ENCODE measurements at regions not wholly inside any gene's neighbourhood (a gene's known extent, or its start where the extent isn't known, plus 50 kb on each side); places are given as distances from the start of the nearest gene placed in this dataset.

DNA sequence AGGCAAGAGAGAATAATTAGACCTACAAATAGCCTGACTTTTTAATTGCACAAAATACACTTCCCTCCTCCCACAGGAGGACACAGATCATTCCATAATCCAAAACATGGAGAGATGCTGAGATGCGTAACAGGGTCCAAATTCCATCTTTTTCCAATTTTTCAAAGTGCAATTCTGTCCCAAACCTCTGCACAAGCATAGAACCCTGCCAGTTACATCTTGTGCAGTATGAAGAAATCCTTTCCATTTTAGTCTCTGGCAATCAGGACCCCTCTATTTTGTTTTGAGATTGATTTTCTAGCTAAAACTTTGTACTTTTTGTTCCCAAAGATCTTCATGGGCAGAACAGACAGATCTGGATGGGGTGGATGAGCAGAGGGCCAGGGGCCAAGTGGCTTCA, 209.2 kb downstream of the B3GLCT start:
- Histone ChIP-seq H4K20me1 (ENCODE audit: insufficient read depth, low read length) (no peaks in the 10 kb centered on the region), H3K79me2 (ENCODE audit: insufficient read depth, low read length) (no peaks in the 10 kb centered on the region), H3K4me1 (ENCODE audit: control insufficient read depth in 1 of 2, insufficient read depth in 2 of 2, low read length in 2 of 2) (no peaks in the 10 kb centered on the region), H3K27me3 (ENCODE audit: control insufficient read depth in 2 of 2, insufficient read depth in 2 of 2, low read length in 2 of 2) (no peaks in the 10 kb centered on the region), H3K9me3 (replicated peaks in 1 of 2; ENCODE audit: control insufficient read depth in 1 of 2, insufficient read depth in 1 of 2, low read length in 2 of 2) (no peaks in the 10 kb centered on the region), H2AFZ (ENCODE audit: insufficient read depth, low read depth, low read length, poor library complexity, severe bottlenecking) (no peak overlapping the region), H3K27ac (ENCODE audit: low read depth in 1 of 2, low read length in 2 of 2) (no peak overlapping the region), H3K36me3 (replicated peaks in 1 of 2; ENCODE audit: control insufficient read depth in 1 of 2, insufficient read depth in 2 of 2, low read length in 2 of 2) (no peaks in the 10 kb centered on the region), H3K9ac (ENCODE audit: insufficient read depth, low read length, poor library complexity, severe bottlenecking) (no peak overlapping the region), H3K4me3 (replicated peaks in 1 of 3; ENCODE audit: low read depth in 2 of 3, low read length in 3 of 3) (no peak overlapping the region), H3K4me2 (replicated peaks; ENCODE audit: extremely low read depth, low read length, poor library complexity, severe bottlenecking) (no peak overlapping the region)
- DNase-seq: no peak
- Mint-ChIP-seq H3K36me3 (no peaks in the 10 kb centered on the region), H3K4me3 (no peak overlapping the region), H3K9me3 (no peaks in the 10 kb centered on the region), H3K4me1 (no peaks in the 10 kb centered on the region), H3K27ac (no peak overlapping the region), H3K27me3 (ENCODE audit: low read depth in 3 of 3) (peaks cover 0 to 3% (median 3%) of the 10 kb centered on the region in 3 donors)
- intact Hi-C loops (cut with micrococcal nuclease): no loop called here
- 100% methylated on average over 1 of the region's 1 CpG for WGBS (ENCODE audit: insufficient coverage)
- no peak for TF ChIP-seq CTCF (IDR thresholded peaks at IDR 0.05)

- H3K4me3 ChIP-seq (replicated peaks in 1 of 3; ENCODE audit: low read depth in 2 of 3, low read length in 3 of 3): no peak overlapping the region
- TF ChIP-seq CTCF (IDR thresholded peaks at IDR 0.05): no peak
- no peaks in the 10 kb centered on the region for H3K27me3 ChIP-seq (ENCODE audit: control insufficient read depth in 2 of 2, insufficient read depth in 2 of 2, low read length in 2 of 2)
- no peak overlapping the region for H3K9ac ChIP-seq (ENCODE audit: insufficient read depth, low read length, poor library complexity, severe bottlenecking)
- no peak overlapping the region for H3K4me2 ChIP-seq (replicated peaks; ENCODE audit: extremely low read depth, low read length, poor library complexity, severe bottlenecking)
- no peaks in the 10 kb centered on the region for H3K4me1 ChIP-seq (ENCODE audit: control insufficient read depth in 1 of 2, insufficient read depth in 2 of 2, low read length in 2 of 2)
- no peaks in the 10 kb centered on the region for H3K79me2 ChIP-seq (ENCODE audit: insufficient read depth, low read length)
- Mint-ChIP-seq H3K4me1 (no peaks in the 10 kb centered on the region), H3K36me3 (no peaks in the 10 kb centered on the region), H3K9me3 (no peaks in the 10 kb centered on the region), H3K4me3 (no peak overlapping the region), H3K27ac (no peak overlapping the region), H3K27me3 (ENCODE audit: low read depth in 3 of 3) (peaks cover 0 to 5% (median 3%) of the 10 kb centered on the region in 3 donors)
- no peaks in the 10 kb centered on the region for H3K36me3 ChIP-seq (replicated peaks in 1 of 2; ENCODE audit: control insufficient read depth in 1 of 2, insufficient read depth in 2 of 2, low read length in 2 of 2)
- intact Hi-C loops (cut with micrococcal nuclease): no loop called here
- H4K20me1 ChIP-seq (ENCODE audit: insufficient read depth, low read length): no peaks in the 10 kb centered on the region
- no peak for DNase-seq
- H3K9me3 ChIP-seq (replicated peaks in 1 of 2; ENCODE audit: control insufficient read depth in 1 of 2, insufficient read depth in 1 of 2, low read length in 2 of 2): no peaks in the 10 kb centered on the region
- no peak overlapping the region for H2AFZ ChIP-seq (ENCODE audit: insufficient read depth, low read depth, low read length, poor library complexity, severe bottlenecking)
- 73% methylated on average over 2 of the region's 6 CpGs for WGBS (ENCODE audit: insufficient coverage)
- H3K27ac ChIP-seq (ENCODE audit: low read depth in 1 of 2, low read length in 2 of 2): no peak overlapping the region
These were observed 210.0 kb downstream of the B3GLCT start for GRCh38 chr13:31409678-31410356.
